ENCODE measurements at regions not wholly inside any gene's neighbourhood (a gene's known extent, or its start where the extent isn't known, plus 50 kb on each side); places are given as distances from the start of the nearest gene placed in this dataset.

- TF ChIP-seq YY1 (IDR thresholded peaks at IDR 0.05; ENCODE audit: insufficient read depth, insufficient read length) (no peak), SUZ12 (IDR thresholded peaks at IDR 0.05; ENCODE audit: extremely low read depth, insufficient read depth, insufficient read length) (no peak), ZNF274 (IDR thresholded peaks at IDR 0.05; ENCODE audit: low read depth, low read length) (no peak)
Observed at GRCh38 chr17:12571606-12572005, 94.1 kb upstream of the MYOCD start.
